Endothelial cell of umbilical vein (primary cell): ENCODE measurements at regions not wholly inside any gene's neighbourhood (a gene's known extent, or its start where the extent isn't known, plus 50 kb on each side); places are given as distances from the start of the nearest gene placed in this dataset.

Experiments used
- BruUV-seq: library from RNA; stranded (reverse); fragments of 400-500 nt; replicated peaks from 2 replicates; lab custom pipeline; 2021; lab: Mats Ljungman, UMichigan
- CTCF ChIA-PET: fragments of 300-600, 350-600 bp; sonication (Branson Sonifier 250); formaldehyde crosslinking; loops from one replicate; lab custom pipeline; 2021; ENCODE audit warnings: antibody characterized with exemption, inconsistent platforms; lab: Charles Lee
- POLR2A ChIA-PET: fragments of 300-600, 350-600 bp; sonication (Branson Sonifier 250); formaldehyde crosslinking; loops from one replicate; lab custom pipeline; 2021; ENCODE audit warnings: antibody characterized with exemption, inconsistent platforms; lab: Charles Lee
- DNase-seq: peaks from one replicate; pipeline ENCODE4 v3.0.0-alpha.2; 2011; ENCODE audit warnings: low read depth, low spot score
- FAIRE-seq: peaks from 2 replicates; lab custom pipeline; 2011; peaks lifted over from hg19 to GRCh38; lab: Jason Lieb, UNC
- H2AFZ ChIP-seq: 2 replicates; pipeline ENCODE4 v1.6.0; 2012; ENCODE audit warnings: low read depth, low read length, control low read depth, inconsistent platforms
- H3K27ac ChIP-seq: 2 replicates; pipeline ENCODE4 v1.5.1; 2011; ENCODE audit warnings: low read depth, mild to moderate bottlenecking, control low read depth, low read length, moderate library complexity; ENCODE audit not compliant: insufficient read depth
- H3K27me3 ChIP-seq, 2 experiments: 2 replicates each; pipeline versions ENCODE4 v1.6.0 to v1.6.1; 2011; ENCODE audit warnings: low read length in 2 of 2, mixed read lengths in 1 of 2; ENCODE audit not compliant: control insufficient read depth in 2 of 2, insufficient read depth in 2 of 2
- H3K36me3 ChIP-seq, 2 experiments: 2 replicates in 1 of 2; 3 replicates in 1 of 2; pipeline ENCODE4 v1.5.1; 2011; ENCODE audit warnings: low read length in 2 of 2, mild to moderate bottlenecking in 1 of 2, moderate library complexity in 1 of 2; ENCODE audit not compliant: control insufficient read depth in 2 of 2, insufficient read depth in 2 of 2; ENCODE audit errors: extremely low read depth in 1 of 2
- H3K4me1 ChIP-seq: 3 replicates; pipeline ENCODE4 v1.5.1; 2011; ENCODE audit warnings: mild to moderate bottlenecking, low read length; ENCODE audit not compliant: control insufficient read depth, insufficient read depth; ENCODE audit errors: extremely low read depth
- H3K4me2 ChIP-seq: 2 replicates; pipeline ENCODE4 v1.6.1; 2011; ENCODE audit warnings: low read length, control low read depth, mixed read lengths; ENCODE audit not compliant: insufficient read depth
- H3K4me3 ChIP-seq, 3 experiments: fragments of 200-600 bp in 1 of 3; sonication (generic), shearing (Covaris generic) in 1 of 3; replicated peaks in 1 of 3; 2 replicates each; pipeline ENCODE4 v1.5.1; 2011 to 2016; ENCODE audit warnings: control low read depth in 3 of 3, low read length in 3 of 3, mild to moderate bottlenecking in 2 of 3, inconsistent platforms in 1 of 3, low read depth in 1 of 3, moderate library complexity in 1 of 3; ENCODE audit not compliant: insufficient read depth in 1 of 3
- H3K79me2 ChIP-seq: 2 replicates; pipeline ENCODE4 v1.6.0; 2012; ENCODE audit warnings: low read length, inconsistent platforms; ENCODE audit not compliant: control insufficient read depth, insufficient read depth
- H3K9ac ChIP-seq: replicated peaks from 2 replicates; pipeline ENCODE3; 2011; ENCODE audit warnings: low read length, control low read depth; ENCODE audit not compliant: insufficient read depth; ENCODE audit errors: extremely low read depth
- H3K9me1 ChIP-seq: replicated peaks from 3 replicates; pipeline ENCODE4 v1.6.0; 2011; ENCODE audit warnings: mild to moderate bottlenecking, low read length; ENCODE audit not compliant: control insufficient read depth, insufficient read depth; ENCODE audit errors: extremely low read depth
- H3K9me3 ChIP-seq: replicated peaks from 2 replicates; pipeline ENCODE4 v1.5.1; 2012; ENCODE audit warnings: low read length, inconsistent platforms; ENCODE audit not compliant: control insufficient read depth, insufficient read depth
- H4K20me1 ChIP-seq: replicated peaks from 2 replicates; pipeline ENCODE3; 2011; ENCODE audit warnings: mild to moderate bottlenecking, low read length; ENCODE audit not compliant: control insufficient read depth, insufficient read depth; ENCODE audit errors: extremely low read depth
- EZH2 ChIP-seq: IDR thresholded peaks from 2 replicates; pipeline ENCODE4 v1.6.1; 2012; ENCODE audit warnings: borderline replicate concordance, low read depth, mild to moderate bottlenecking, moderate library complexity, low read length, inconsistent platforms; ENCODE audit not compliant: severe bottlenecking
- FOS ChIP-seq: IDR thresholded peaks from 2 replicates; pipeline ENCODE4 v1.6.1; 2011; ENCODE audit warnings: mild to moderate bottlenecking, low read length, moderate library complexity, borderline replicate concordance; ENCODE audit not compliant: insufficient read depth
- GATA2 ChIP-seq: IDR thresholded peaks from 2 replicates; pipeline ENCODE4 v1.7.0; 2011; ENCODE audit warnings: low read depth, mild to moderate bottlenecking, moderate library complexity, mixed read lengths, low read length; ENCODE audit not compliant: insufficient read length, insufficient read depth
- JUN ChIP-seq: IDR thresholded peaks from 2 replicates; pipeline ENCODE4 v1.6.1; 2011; ENCODE audit warnings: borderline replicate concordance, low read depth; ENCODE audit not compliant: insufficient read length, insufficient read depth
- MYC ChIP-seq: IDR thresholded peaks from one replicate; pipeline ENCODE4 v1.6.1; 2011; ENCODE audit warnings: mild to moderate bottlenecking, low read depth, low read length
- POLR2A ChIP-seq: IDR thresholded peaks from 2 replicates; pipeline ENCODE4 v1.6.1; 2012; ENCODE audit warnings: low read depth, mild to moderate bottlenecking, control low read depth, low read length
- POLR2AphosphoS5 ChIP-seq: IDR thresholded peaks from 2 replicates; pipeline ENCODE4 v1.6.1; 2012; ENCODE audit warnings: low read depth, mild to moderate bottlenecking, control low read depth, low read length, moderate library complexity; ENCODE audit not compliant: insufficient read depth
- dilution Hi-C: fragments of 300-500 bp; cut with MboI; formaldehyde crosslinking; loops from one replicate; pipeline ENCODE4 v1.15.0; 2019; ENCODE audit warnings: low sequenced_read_pairs; ENCODE audit not compliant: extremely low pct_ligation_motif_present
- intact Hi-C: fragments of 100-400 bp; cut with micrococcal nuclease; formaldehyde crosslinking; loops from one replicate; pipeline ENCODE4 v1.10.0; 2022
- TF ChIP-seq, protein P1 (sequence below): IDR thresholded peaks from 2 replicates; pipeline ENCODE4 v1.6.1; 2011; ENCODE audit not compliant: insufficient read depth, insufficient read length
- TF ChIP-seq, protein P2 (sequence below), 2 donors: IDR thresholded peaks; 1 replicate in 1 of 2; 2 replicates in 1 of 2; pipeline ENCODE4 v1.5.1; 2011; ENCODE audit warnings: low read length in 2 of 2, mild to moderate bottlenecking in 2 of 2, moderate library complexity in 2 of 2, control low read depth in 1 of 2, inconsistent platforms in 1 of 2, low read depth in 1 of 2; ENCODE audit not compliant: insufficient read depth in 1 of 2; ENCODE audit errors: extremely low read depth in 1 of 2

- TF ChIP-seq JUN: no peak
- TF ChIP-seq, protein P1, sequence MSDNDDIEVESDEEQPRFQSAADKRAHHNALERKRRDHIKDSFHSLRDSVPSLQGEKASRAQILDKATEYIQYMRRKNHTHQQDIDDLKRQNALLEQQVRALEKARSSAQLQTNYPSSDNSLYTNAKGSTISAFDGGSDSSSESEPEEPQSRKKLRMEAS: no peak
- Histone ChIP-seq H3K4me3 (no peak overlapping the region), H3K4me1 (no peaks in the 10 kb centered on the region), H3K36me3 (no peaks in the 10 kb centered on the region), H3K9me3 (no peaks in the 10 kb centered on the region), H3K9ac (no peak overlapping the region), H2AFZ (no peak overlapping the region), H3K4me2 (no peak overlapping the region), H4K20me1 (no peaks in the 10 kb centered on the region), H3K27ac (no peak overlapping the region), H3K27me3 (no peaks in the 10 kb centered on the region), H3K79me2 (no peaks in the 10 kb centered on the region), H3K9me1 (no peaks in the 10 kb centered on the region)
- FAIRE-seq (no peak), DNase-seq (no peak)
- intact Hi-C loops (no loop called here), dilution Hi-C loops (no loop called here)
- ChIA-PET CTCF (no interaction called here), POLR2A (no interaction called here)
- BruUV-seq: no TSS peak
Measured at GRCh38 chr17:73754886-73755400, 110.7 kb upstream of the SDK2 start.

DNA sequence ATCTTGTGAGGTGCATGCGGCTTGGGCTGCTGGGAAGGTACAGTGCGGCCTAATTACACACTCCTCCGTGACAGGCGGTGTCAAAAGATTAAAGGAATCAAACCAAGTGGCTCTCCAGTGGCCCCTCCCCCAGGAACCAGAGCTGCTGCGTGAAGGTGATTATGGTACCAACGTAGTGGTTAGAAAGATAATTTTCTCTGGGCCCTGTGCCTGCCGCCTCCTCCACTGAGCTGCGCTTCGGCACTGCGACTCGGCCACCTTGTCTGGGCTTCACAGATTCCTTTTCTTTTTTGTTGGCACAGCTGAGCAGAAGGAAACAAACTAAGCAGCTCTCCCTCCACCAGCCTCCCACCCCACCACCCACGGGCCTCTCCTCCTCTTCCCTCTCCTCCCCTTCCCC, 113.2 kb upstream of the SDK2 start:
- TF ChIP-seq EZH2 (no peak), JUN (no peak), GATA2 (no peak), FOS (no peak), POLR2A (no peak), POLR2AphosphoS5 (no peak), MYC (no peak)
- TF ChIP-seq, protein P1: no peak
- TF ChIP-seq, protein P2, sequence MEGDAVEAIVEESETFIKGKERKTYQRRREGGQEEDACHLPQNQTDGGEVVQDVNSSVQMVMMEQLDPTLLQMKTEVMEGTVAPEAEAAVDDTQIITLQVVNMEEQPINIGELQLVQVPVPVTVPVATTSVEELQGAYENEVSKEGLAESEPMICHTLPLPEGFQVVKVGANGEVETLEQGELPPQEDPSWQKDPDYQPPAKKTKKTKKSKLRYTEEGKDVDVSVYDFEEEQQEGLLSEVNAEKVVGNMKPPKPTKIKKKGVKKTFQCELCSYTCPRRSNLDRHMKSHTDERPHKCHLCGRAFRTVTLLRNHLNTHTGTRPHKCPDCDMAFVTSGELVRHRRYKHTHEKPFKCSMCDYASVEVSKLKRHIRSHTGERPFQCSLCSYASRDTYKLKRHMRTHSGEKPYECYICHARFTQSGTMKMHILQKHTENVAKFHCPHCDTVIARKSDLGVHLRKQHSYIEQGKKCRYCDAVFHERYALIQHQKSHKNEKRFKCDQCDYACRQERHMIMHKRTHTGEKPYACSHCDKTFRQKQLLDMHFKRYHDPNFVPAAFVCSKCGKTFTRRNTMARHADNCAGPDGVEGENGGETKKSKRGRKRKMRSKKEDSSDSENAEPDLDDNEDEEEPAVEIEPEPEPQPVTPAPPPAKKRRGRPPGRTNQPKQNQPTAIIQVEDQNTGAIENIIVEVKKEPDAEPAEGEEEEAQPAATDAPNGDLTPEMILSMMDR (IDR thresholded peaks at IDR 0.05; ENCODE audit: extremely low read depth in 1 of 2, insufficient read depth in 1 of 2, low read depth in 1 of 2, low read length in 2 of 2): no peak
- ChIA-PET CTCF (no interaction called here), POLR2A (no interaction called here)
- Histone ChIP-seq H4K20me1 (no peaks in the 10 kb centered on the region), H3K9ac (no peak overlapping the region), H3K9me1 (no peaks in the 10 kb centered on the region), H3K27ac (no peak overlapping the region), H3K4me1 (no peaks in the 10 kb centered on the region), H3K4me2 (no peak overlapping the region), H3K27me3 (no peaks in the 10 kb centered on the region), H3K4me3 (no peak overlapping the region), H3K36me3 (no peaks in the 10 kb centered on the region), H3K79me2 (no peaks in the 10 kb centered on the region), H2AFZ (no peak overlapping the region), H3K9me3 (no peaks in the 10 kb centered on the region)
- no TSS peak for BruUV-seq
- intact Hi-C loops (no loop called here), dilution Hi-C loops (no loop called here)
- no peak for DNase-seq
- FAIRE-seq: no peak
